GM23248 (cell line): ENCODE measurements at regions not wholly inside any gene's neighbourhood (a gene's known extent, or its start where the extent isn't known, plus 50 kb on each side); places are given as distances from the start of the nearest gene placed in this dataset.
"Not testable (repeated sequence)": the region's sequence is repeated elsewhere in the genome, so short reads cannot be mapped to it uniquely, and the experiment has no call there.

Source experiments
- EZH2 ChIP-seq: fragments of 200-600 bp; sonication (generic); IDR thresholded peaks from 2 replicates; pipeline ENCODE4 v1.6.1; 2018; ENCODE audit warnings: antibody characterized with exemption, mild to moderate bottlenecking; ENCODE audit not compliant: insufficient read depth, poor library complexity, severe bottlenecking
- EZH2phosphoT487 ChIP-seq: fragments of 200-600 bp; sonication (generic); IDR thresholded peaks from 2 replicates; pipeline ENCODE4 v1.6.1; 2018; ENCODE audit warnings: antibody characterized with exemption, moderate library complexity, mild to moderate bottlenecking, low read depth; ENCODE audit not compliant: insufficient read depth

GRCh38 chr21:5139528-5139927, 5381.9 kb upstream of the TPTE start:
- TF ChIP-seq EZH2, EZH2phosphoT487: not testable (repeated sequence)
